B cell (primary cell): ENCODE measurements at regions not wholly inside any gene's neighbourhood (a gene's known extent, or its start where the extent isn't known, plus 50 kb on each side); places are given as distances from the start of the nearest gene placed in this dataset.

Experiments
- ATAC-seq: fragments of 200-7000 bp; cut with Tn5 transposase; one replicate; pipeline ENCODE4 v1.10.0; 2021; ENCODE audit warnings: low read depth, mild to moderate bottlenecking, moderate number of reproducible peaks, moderate library complexity
- CTCF ChIA-PET: fragments of 350-600 bp; sonication (Branson Sonifier 250); formaldehyde crosslinking; loops from one replicate; lab custom pipeline; 2021; ENCODE audit warnings: antibody characterized with exemption, inconsistent platforms; lab: Charles Lee
- POLR2A ChIA-PET: fragments of 350-600 bp; sonication (Branson Sonifier 250); formaldehyde crosslinking; loops from one replicate; lab custom pipeline; 2021; ENCODE audit warnings: antibody characterized with exemption; lab: Charles Lee
- DNase-seq: peaks from one replicate; pipeline ENCODE4 v3.0.0; 2013
- H2AFZ ChIP-seq: 2 replicates; pipeline ENCODE4 v1.6.1; 2012; ENCODE audit warnings: mild to moderate bottlenecking, low read depth, low read length; ENCODE audit not compliant: insufficient read depth, poor library complexity, severe bottlenecking
- H3K27ac ChIP-seq, 2 donors: 1 replicate in 1 of 2; 2 replicates in 1 of 2; pipeline ENCODE4 v1.5.1; 2012 to 2013; ENCODE audit warnings: low read length in 2 of 2, mild to moderate bottlenecking in 2 of 2, moderate library complexity in 1 of 2
- H3K27me3 ChIP-seq, 4 experiments: fragments of 200-600 bp in 1 of 4; sonication (generic) in 1 of 4; replicated peaks in 1 of 4; 1 replicate in 2 of 4; 2 replicates in 2 of 4; pipeline versions ENCODE4 v1.6.1 to v1.7.0; 2013 to 2016; ENCODE audit warnings: low read length in 3 of 4, mild to moderate bottlenecking in 2 of 4, mixed read lengths in 1 of 4, moderate library complexity in 1 of 4; ENCODE audit not compliant: insufficient read depth in 4 of 4, control insufficient read depth in 3 of 4; ENCODE audit errors: control extremely low read depth in 1 of 4
- H3K36me3 ChIP-seq, 2 experiments: replicated peaks in 1 of 2; 1 replicate in 1 of 2; 2 replicates in 1 of 2; pipeline versions ENCODE4 v1.6.1 to v1.7.1; 2013; ENCODE audit warnings: low read length in 1 of 2; ENCODE audit not compliant: insufficient read depth in 2 of 2, control insufficient read depth in 1 of 2; ENCODE audit errors: control extremely low read depth in 1 of 2, extremely low read depth in 1 of 2
- H3K4me1 ChIP-seq, 2 donors: fragments of 200-600 bp in 1 of 2; sonication (generic) in 1 of 2; 1 replicate in 1 of 2; 2 replicates in 1 of 2; pipeline versions ENCODE4 v1.5.1 to v1.6.1; 2013 to 2017; ENCODE audit warnings: low read length in 2 of 2; ENCODE audit not compliant: control insufficient read depth in 2 of 2, insufficient read depth in 2 of 2
- H3K4me2 ChIP-seq: replicated peaks from 2 replicates; pipeline ENCODE3; 2012; ENCODE audit warnings: mild to moderate bottlenecking, low read depth, low read length; ENCODE audit not compliant: poor library complexity, severe bottlenecking
- H3K4me3 ChIP-seq, 5 experiments: fragments of 200-600 bp in 1 of 5; sonication (generic) in 1 of 5; 1 replicate in 3 of 5; 2 replicates in 2 of 5; pipeline versions ENCODE4 v1.5.1 to v1.7.0; 2011 to 2016; ENCODE audit warnings: low read length in 4 of 5, mild to moderate bottlenecking in 4 of 5, low read depth in 2 of 5, control low read depth in 1 of 5, moderate library complexity in 1 of 5; ENCODE audit not compliant: insufficient read depth in 1 of 5; ENCODE audit errors: control extremely low read depth in 1 of 5, extremely low read depth in 1 of 5
- H3K79me2 ChIP-seq: fragments of 200-600 bp; sonication (generic); one replicate; pipeline ENCODE4 v1.6.0; 2016; ENCODE audit warnings: low read length; ENCODE audit not compliant: control insufficient read depth, insufficient read depth
- H3K9ac ChIP-seq: fragments of 200-600 bp; sonication (generic); 2 replicates; pipeline ENCODE4 v1.6.1; 2017; ENCODE audit warnings: mild to moderate bottlenecking, low read length, moderate library complexity
- H3K9me3 ChIP-seq, 3 donors: one replicate each; pipeline versions ENCODE4 v1.6.1 to v1.7.1; 2013; ENCODE audit warnings: low read length in 2 of 3; ENCODE audit not compliant: control insufficient read depth in 2 of 3, insufficient read depth in 1 of 3; ENCODE audit errors: control extremely low read depth in 1 of 3
- H4K20me1 ChIP-seq: 2 replicates; pipeline ENCODE4 v1.6.0; 2012; ENCODE audit warnings: mild to moderate bottlenecking, low read length; ENCODE audit not compliant: insufficient read depth, control insufficient read depth, poor library complexity, severe bottlenecking
- H3K27ac Mint-ChIP-seq: one replicate; pipeline ENCODE4 v1.8.0; 2021; ENCODE audit warnings: mixed read lengths
- H3K27me3 Mint-ChIP-seq: one replicate; pipeline ENCODE4 v1.8.0; 2021; ENCODE audit warnings: mixed read lengths
- H3K4me1 Mint-ChIP-seq: one replicate; pipeline ENCODE4 v1.8.0; 2021; ENCODE audit warnings: mixed read lengths
- H3K4me3 Mint-ChIP-seq: one replicate; pipeline ENCODE4 v1.8.0; 2021; ENCODE audit warnings: mixed read lengths
- H3K9me3 Mint-ChIP-seq: one replicate; pipeline ENCODE4 v1.8.0; 2022; ENCODE audit warnings: mixed read lengths; ENCODE audit not compliant: insufficient read depth
- CTCF ChIP-seq: fragments of 200-600 bp; IDR thresholded peaks from one replicate; pipeline ENCODE4 v1.8.0; 2022; ENCODE audit warnings: antibody characterized with exemption, mild to moderate bottlenecking
- EZH2 ChIP-seq: IDR thresholded peaks from 2 replicates; pipeline ENCODE4 v1.6.1; 2012; ENCODE audit warnings: borderline replicate concordance, low read depth, mild to moderate bottlenecking, moderate library complexity, low read length; ENCODE audit not compliant: insufficient read depth, poor library complexity, severe bottlenecking
- WGBS: methylation state at CpG from one replicate; pipeline ENCODE4 v1.1.5; 2013; ENCODE audit warnings: missing lambda C conversion rate; ENCODE audit not compliant: insufficient coverage; 5-methylcytosine and 5-hydroxymethylcytosine counted together
- intact Hi-C: fragments of 100-400 bp; cut with micrococcal nuclease; formaldehyde crosslinking; loops from one replicate; pipeline ENCODE4 v1.10.0; 2022

- ATAC-seq (no peak), DNase-seq (no peak)
- H3K9me3 Mint-ChIP-seq = peaks cover 2% of the 10 kb centered on the region
- Histone ChIP-seq H3K36me3 (no peaks in the 10 kb centered on the region), H3K9me3 (no peaks in the 10 kb centered on the region), H3K4me3 (no peak overlapping the region), H2AFZ (no peak overlapping the region), H3K27ac (no peak overlapping the region), H3K4me1 (no peaks in the 10 kb centered on the region), H3K27me3 (no peaks in the 10 kb centered on the region), H3K79me2 (no peaks in the 10 kb centered on the region), H3K9ac (no peak overlapping the region), H3K4me2 (no peak overlapping the region), H4K20me1 (no peaks in the 10 kb centered on the region)
- CTCF ChIA-PET = no interaction called here
- H3K4me1 Mint-ChIP-seq = no peaks in the 10 kb centered on the region
- intact Hi-C loops = loop anchor here (5.0 kb wide), 1 partner anchor 179 kb away; no protein-coding TSS in a partner anchor
- POLR2A ChIA-PET = no interaction called here
- H3K4me3 Mint-ChIP-seq = no peak overlapping the region
- no peak for TF ChIP-seq CTCF
- no peak for TF ChIP-seq EZH2
- no CpG with 5 or more reads among the region's 2 CpGs for WGBS
- no peak overlapping the region for H3K27ac Mint-ChIP-seq
- no peaks in the 10 kb centered on the region for H3K27me3 Mint-ChIP-seq
These were observed 328.7 kb downstream of the FLRT2 start for GRCh38 chr14:85858634-85859033.

GRCh38 chr14:85856430-85856829, 326.5 kb downstream of the FLRT2 start:
- no peak overlapping the region for H3K4me3 ChIP-seq
- H3K4me3 Mint-ChIP-seq = no peak overlapping the region
- H3K36me3 ChIP-seq = no peaks in the 10 kb centered on the region
- H3K4me1 ChIP-seq = no peaks in the 10 kb centered on the region
- no CpG with 5 or more reads among the region's 1 CpG for WGBS
- H3K27ac Mint-ChIP-seq = no peak overlapping the region
- H3K79me2 ChIP-seq = no peaks in the 10 kb centered on the region
- ATAC-seq (no peak), DNase-seq (no peak)
- CTCF ChIA-PET = no interaction called here
- no peaks in the 10 kb centered on the region for H3K4me1 Mint-ChIP-seq
- no peak overlapping the region for H3K27ac ChIP-seq
- H3K4me2 ChIP-seq = no peak overlapping the region
- TF ChIP-seq CTCF = peak; percentile 9
- TF ChIP-seq EZH2 = no peak
- H3K9me3 ChIP-seq = no peaks in the 10 kb centered on the region
- no peaks in the 10 kb centered on the region for H3K27me3 Mint-ChIP-seq
- no peaks in the 10 kb centered on the region for H3K27me3 ChIP-seq
- no peak overlapping the region for H2AFZ ChIP-seq
- H3K9me3 Mint-ChIP-seq = peaks cover 2% of the 10 kb centered on the region
- POLR2A ChIA-PET = no interaction called here
- H3K9ac ChIP-seq = no peak overlapping the region
- intact Hi-C loops = loop anchor here (5.0 kb wide), 1 partner anchor 181 kb away; no protein-coding TSS in a partner anchor
- H4K20me1 ChIP-seq = no peaks in the 10 kb centered on the region
